NB4 (cell line): ENCODE measurements at regions not wholly inside any gene's neighbourhood (a gene's known extent, or its start where the extent isn't known, plus 50 kb on each side); places are given as distances from the start of the nearest gene placed in this dataset.

Experiments
- DNase-seq: peaks from one replicate; pipeline ENCODE4 v3.0.0; 2010; ENCODE audit warnings: low read depth
- H3K4me3 ChIP-seq: one replicate; pipeline ENCODE4 v1.5.1; 2011; ENCODE audit warnings: mild to moderate bottlenecking, low read depth, low read length, moderate library complexity
- CTCF ChIP-seq: IDR thresholded peaks from one replicate; pipeline ENCODE4 v1.5.1; 2012; ENCODE audit warnings: low read depth, low read length
- MAX ChIP-seq: IDR thresholded peaks from 2 replicates; pipeline ENCODE4 v1.6.1; 2011; ENCODE audit warnings: low read depth, low read length
- MYC ChIP-seq: IDR thresholded peaks from 2 replicates; pipeline ENCODE4 v1.6.1; 2011; ENCODE audit warnings: low read depth, low read length
- POLR2A ChIP-seq: IDR thresholded peaks from 2 replicates; pipeline ENCODE4 v1.6.1; 2011; ENCODE audit warnings: mild to moderate bottlenecking; ENCODE audit not compliant: insufficient read length; ENCODE audit errors: extremely low read depth

GRCh38 chr1:5448486-5448885 lies 543.7 kb downstream of the NPHP4 start:
- no peak for TF ChIP-seq MYC
- no peak for TF ChIP-seq POLR2A
- no peak for TF ChIP-seq CTCF
- TF ChIP-seq MAX: no peak
- no peak for DNase-seq
- H3K4me3 ChIP-seq: no peak overlapping the region

DNA sequence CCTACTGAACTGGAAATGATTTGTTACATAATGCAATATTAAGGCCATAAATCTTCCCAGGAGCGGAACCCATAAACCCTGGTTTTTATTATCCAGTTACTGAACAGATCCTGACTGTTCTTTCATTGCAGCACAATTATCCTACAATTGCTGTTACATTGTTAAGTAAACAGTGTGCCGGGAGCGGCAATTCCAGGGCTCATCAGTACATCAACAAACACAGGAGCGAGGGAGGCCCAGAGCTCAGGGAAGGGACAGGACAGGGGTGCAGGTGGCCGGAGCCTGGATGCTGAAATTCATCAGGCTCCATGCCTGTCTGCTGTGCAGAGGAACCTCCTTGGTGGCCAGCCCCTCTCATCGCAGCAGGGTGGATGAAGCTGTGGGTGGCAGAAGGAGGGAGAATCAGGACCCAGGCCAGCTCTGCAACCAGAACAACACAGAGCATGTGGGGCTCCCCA lies 544.7 kb downstream of the NPHP4 start:
- no peak overlapping the region for H3K4me3 ChIP-seq
- DNase-seq: no peak
- TF ChIP-seq MYC (no peak), CTCF (no peak), MAX (no peak), POLR2A (no peak)

- no peak for TF ChIP-seq MAX
- TF ChIP-seq POLR2A: no peak
- no peak for TF ChIP-seq CTCF
- TF ChIP-seq MYC: no peak
- no peak for DNase-seq
- no peak overlapping the region for H3K4me3 ChIP-seq
Observed at GRCh38 chr1:5444396-5444795, 547.8 kb downstream of the NPHP4 start.

- no peak overlapping the region for H3K4me3 ChIP-seq
- no peak for DNase-seq
- TF ChIP-seq POLR2A (no peak), CTCF (no peak), MAX (no peak), MYC (no peak)
Observed at GRCh38 chr1:5436808-5437207, 555.4 kb downstream of the NPHP4 start.

- DNase-seq: no peak
- H3K4me3 ChIP-seq: no peak overlapping the region
- TF ChIP-seq POLR2A (no peak), CTCF (no peak), MAX (no peak), MYC (no peak)
Observed at GRCh38 chr1:5435414-5435813, 556.8 kb downstream of the NPHP4 start.

- no peak for DNase-seq
- TF ChIP-seq MAX (no peak), POLR2A (no peak), MYC (no peak), CTCF (no peak)
- no peak overlapping the region for H3K4me3 ChIP-seq
Observed at GRCh38 chr1:5432436-5432835, 559.8 kb downstream of the NPHP4 start.
